GM19452 (cell line): ENCODE measurements at regions not wholly inside any gene's neighbourhood (a gene's known extent, or its start where the extent isn't known, plus 50 kb on each side); places are given as distances from the start of the nearest gene placed in this dataset.
A peak's percentile ranks its signal among the peaks of the same experiment; 100 is the strongest.
"Not testable (repeated sequence)": the region's sequence is repeated elsewhere in the genome, so short reads cannot be mapped to it uniquely, and the experiment has no call there.

Source experiments
- ATAC-seq: cut with Tn5 transposase; IDR thresholded peaks from one replicate; pipeline ENCODE4 v1.9.1; 2021; ENCODE audit not compliant: unreplicated experiment

GRCh38 chr12:105682821-105683220 is 352.3 kb downstream of the C12orf75 start:
- ATAC-seq: not testable (repeated sequence)

- not testable (repeated sequence) for ATAC-seq
These were observed 353.3 kb downstream of the C12orf75 start for GRCh38 chr12:105683836-105684235.

GRCh38 chr12:105698075-105698474 is 367.6 kb downstream of the C12orf75 start:
- ATAC-seq: no peak

- ATAC-seq: no peak
These were observed 368.7 kb downstream of the C12orf75 start for GRCh38 chr12:105699209-105699608.

- ATAC-seq: no peak
These were observed 374.3 kb downstream of the C12orf75 start for GRCh38 chr12:105704787-105705186.

- ATAC-seq: no peak
These were observed 374.7 kb downstream of the C12orf75 start for GRCh38 chr12:105705235-105705634.

- ATAC-seq: no peak
These were observed 375.3 kb downstream of the C12orf75 start for GRCh38 chr12:105705765-105706164.

GRCh38 chr12:105706321-105706972 is 376.0 kb downstream of the C12orf75 start:
- no peak for ATAC-seq

- no peak for ATAC-seq
These were observed 376.5 kb downstream of the C12orf75 start for GRCh38 chr12:105706973-105707334.

GRCh38 chr12:105713606-105714305 is 383.3 kb downstream of the C12orf75 start:
- no peak for ATAC-seq

- no peak for ATAC-seq
These were observed 386.1 kb downstream of the C12orf75 start for GRCh38 chr12:105716621-105717020.

- peak; percentile 70 for ATAC-seq
These were observed 390.7 kb downstream of the C12orf75 start for GRCh38 chr12:105721051-105721825.

- ATAC-seq: no peak
These were observed 391.4 kb downstream of the C12orf75 start for GRCh38 chr12:105721891-105722290.

- ATAC-seq: no peak
These were observed 392.6 kb downstream of the C12orf75 start for GRCh38 chr12:105723066-105723465.

GRCh38 chr12:105723494-105723893 is 393.0 kb downstream of the C12orf75 start:
- no peak for ATAC-seq

- no peak for ATAC-seq
These were observed 394.1 kb downstream of the C12orf75 start for GRCh38 chr12:105724641-105725040.

- ATAC-seq: no peak
These were observed 394.6 kb downstream of the C12orf75 start for GRCh38 chr12:105725054-105725453.

- ATAC-seq: no peak
These were observed 398.8 kb downstream of the C12orf75 start for GRCh38 chr12:105729181-105729771.

- no peak for ATAC-seq
These were observed 399.4 kb downstream of the C12orf75 start for GRCh38 chr12:105729926-105730325.

- ATAC-seq: no peak
These were observed 403.1 kb downstream of the C12orf75 start for GRCh38 chr12:105733579-105733978.

- ATAC-seq: no peak
These were observed 402.3 kb downstream of the NUAK1 start for GRCh38 chr12:105736498-105736897.
